HG03354 (cell line): ENCODE measurements at regions not wholly inside any gene's neighbourhood (a gene's known extent, or its start where the extent isn't known, plus 50 kb on each side); places are given as distances from the start of the nearest gene placed in this dataset.

Experiments used
- ATAC-seq: cut with Tn5 transposase; IDR thresholded peaks from one replicate; pipeline ENCODE4 v1.9.1; 2021; ENCODE audit warnings: mild to moderate bottlenecking; ENCODE audit not compliant: unreplicated experiment, poor library complexity, severe bottlenecking

GRCh38 chr2:56133931-56134629 is 49.7 kb upstream of the CCDC85A start:
- no peak for ATAC-seq
